ENCODE measurements at regions not wholly inside any gene's neighbourhood (a gene's known extent, or its start where the extent isn't known, plus 50 kb on each side); places are given as distances from the start of the nearest gene placed in this dataset.
A peak's percentile ranks its signal among the peaks of the same experiment; 100 is the strongest.

DNA sequence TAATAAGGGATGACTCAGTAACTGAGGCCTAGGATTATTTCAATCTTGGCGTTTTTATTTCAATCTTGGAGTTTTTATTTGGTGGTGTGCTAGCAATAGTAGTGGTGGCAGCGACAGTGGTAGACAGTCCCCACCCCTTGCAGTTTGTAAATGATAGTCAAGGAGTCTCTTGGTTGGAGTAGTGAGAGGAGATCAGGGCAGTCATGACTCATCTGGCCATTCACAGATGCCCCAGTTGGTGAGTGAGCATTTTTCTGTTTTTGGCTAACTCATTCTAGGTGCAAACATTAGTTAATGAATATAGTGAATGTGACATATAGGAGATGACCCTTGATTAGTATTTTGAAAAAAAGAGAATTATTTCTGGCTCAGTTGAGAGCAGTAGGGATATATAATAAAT, 93.5 kb upstream of the ADAD1 start:
- TF ChIP-seq, protein P1, sequence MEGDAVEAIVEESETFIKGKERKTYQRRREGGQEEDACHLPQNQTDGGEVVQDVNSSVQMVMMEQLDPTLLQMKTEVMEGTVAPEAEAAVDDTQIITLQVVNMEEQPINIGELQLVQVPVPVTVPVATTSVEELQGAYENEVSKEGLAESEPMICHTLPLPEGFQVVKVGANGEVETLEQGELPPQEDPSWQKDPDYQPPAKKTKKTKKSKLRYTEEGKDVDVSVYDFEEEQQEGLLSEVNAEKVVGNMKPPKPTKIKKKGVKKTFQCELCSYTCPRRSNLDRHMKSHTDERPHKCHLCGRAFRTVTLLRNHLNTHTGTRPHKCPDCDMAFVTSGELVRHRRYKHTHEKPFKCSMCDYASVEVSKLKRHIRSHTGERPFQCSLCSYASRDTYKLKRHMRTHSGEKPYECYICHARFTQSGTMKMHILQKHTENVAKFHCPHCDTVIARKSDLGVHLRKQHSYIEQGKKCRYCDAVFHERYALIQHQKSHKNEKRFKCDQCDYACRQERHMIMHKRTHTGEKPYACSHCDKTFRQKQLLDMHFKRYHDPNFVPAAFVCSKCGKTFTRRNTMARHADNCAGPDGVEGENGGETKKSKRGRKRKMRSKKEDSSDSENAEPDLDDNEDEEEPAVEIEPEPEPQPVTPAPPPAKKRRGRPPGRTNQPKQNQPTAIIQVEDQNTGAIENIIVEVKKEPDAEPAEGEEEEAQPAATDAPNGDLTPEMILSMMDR (IDR thresholded peaks at IDR 0.05): no peak
- H3K4me1 ChIP-seq (ENCODE audit: control insufficient read depth, insufficient read depth, low read length): no peaks in the 10 kb centered on the region
- H3K36me3 ChIP-seq (ENCODE audit: control insufficient read depth, insufficient read depth, low read length): peaks cover 57% of the 10 kb centered on the region
- H3K4me3 ChIP-seq (ENCODE audit: low read length): no peak overlapping the region
- ATAC-seq (no peak), DNase-seq (no peak)
- Mint-ChIP-seq H3K4me1 (peaks cover 5 to 8% of the 10 kb centered on the region in 2 donors), H3K27me3 (ENCODE audit: low read depth in 2 of 2) (no peaks in the 10 kb centered on the region), H3K27ac (no peak overlapping the region), H3K36me3 (peaks cover 14% of the 10 kb centered on the region), H3K4me3 (no peak overlapping the region), H3K9me3 (no peaks in the 10 kb centered on the region)
- no peaks in the 10 kb centered on the region for H3K9me3 ChIP-seq (ENCODE audit: control insufficient read depth, insufficient read depth, low read length)
- H3K27me3 ChIP-seq (ENCODE audit: control insufficient read depth, insufficient read depth, low read length): no peaks in the 10 kb centered on the region
- intact Hi-C loops (cut with micrococcal nuclease): no loop called here
- H3K27ac ChIP-seq (ENCODE audit: low read length): no peak overlapping the region
- WGBS (ENCODE audit: insufficient coverage): 98% methylated on average over 2 of the region's 2 CpGs

DNA sequence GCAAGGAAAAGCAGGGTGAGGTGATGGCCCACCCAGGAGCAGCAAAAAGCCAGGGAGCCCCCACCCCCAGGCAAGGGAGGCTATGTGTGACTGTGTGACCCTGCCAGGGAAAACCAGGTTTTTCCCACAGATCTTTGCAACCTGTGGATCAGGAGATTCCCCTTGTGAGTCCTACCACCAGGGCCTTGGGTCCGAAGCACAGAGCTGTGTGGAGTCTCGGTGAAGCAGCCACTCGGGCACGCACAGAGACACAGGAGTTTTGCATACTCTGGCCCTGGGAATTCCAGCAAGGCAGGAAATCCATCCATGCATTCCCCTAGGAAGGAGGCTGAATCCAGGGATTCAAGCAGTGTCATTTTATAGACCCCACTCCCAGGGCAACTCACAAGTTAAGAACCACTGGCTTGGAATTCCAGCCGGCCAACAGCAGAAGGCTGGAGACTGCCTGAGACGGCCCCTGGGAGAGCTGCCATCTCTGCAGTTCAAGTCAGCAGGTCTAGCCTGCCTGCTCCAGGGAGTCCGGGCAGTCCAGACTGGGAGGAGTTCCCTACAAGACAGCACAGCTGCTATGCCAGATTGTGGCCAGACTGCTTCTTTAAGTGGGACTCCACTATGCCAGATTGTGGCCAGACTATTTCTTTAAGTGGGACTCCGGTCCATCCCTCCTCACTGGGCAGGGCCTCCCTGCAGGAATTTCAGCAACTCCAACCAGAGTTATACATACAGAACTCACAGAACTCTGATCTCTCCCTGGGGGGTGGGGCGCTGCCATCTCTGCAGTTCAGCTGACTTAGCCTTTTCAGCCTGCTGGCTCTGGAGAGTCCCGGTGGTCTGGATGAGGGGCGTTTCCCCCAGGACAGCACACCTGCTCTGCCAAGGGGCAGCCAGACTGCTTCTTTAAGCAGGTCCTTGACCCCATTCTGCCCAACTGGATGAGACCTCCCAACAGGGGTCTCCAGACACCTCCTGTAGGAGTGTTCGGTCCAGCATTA, 85.1 kb upstream of the ADAD1 start:
- H3K9me3 Mint-ChIP-seq: peaks cover 0 to 4% of the 10 kb centered on the region in 2 donors
- TF ChIP-seq, protein P1 (IDR thresholded peaks at IDR 0.05): no peak
- no peaks in the 10 kb centered on the region for H3K4me1 ChIP-seq (ENCODE audit: control insufficient read depth, insufficient read depth, low read length)
- WGBS (ENCODE audit: insufficient coverage): over 99% methylated on average over 12 of the region's 12 CpGs
- H3K36me3 Mint-ChIP-seq: peaks cover 32% of the 10 kb centered on the region
- H3K27ac ChIP-seq (ENCODE audit: low read length): no peak overlapping the region
- intact Hi-C loops (cut with micrococcal nuclease): no loop called here
- no peaks in the 10 kb centered on the region for H3K27me3 Mint-ChIP-seq (ENCODE audit: low read depth in 2 of 2)
- DNase-seq: no peak
- no peaks in the 10 kb centered on the region for H3K27me3 ChIP-seq (ENCODE audit: control insufficient read depth, insufficient read depth, low read length)
- peaks cover 37% of the 10 kb centered on the region for H3K36me3 ChIP-seq (ENCODE audit: control insufficient read depth, insufficient read depth, low read length)
- no peak overlapping the region for H3K4me3 ChIP-seq (ENCODE audit: low read length)
- H3K9me3 ChIP-seq (ENCODE audit: control insufficient read depth, insufficient read depth, low read length): no peaks in the 10 kb centered on the region
- H3K4me3 Mint-ChIP-seq: no peak overlapping the region
- no peak for ATAC-seq
- H3K4me1 Mint-ChIP-seq: no peaks in the 10 kb centered on the region
- H3K27ac Mint-ChIP-seq: no peak overlapping the region

DNA sequence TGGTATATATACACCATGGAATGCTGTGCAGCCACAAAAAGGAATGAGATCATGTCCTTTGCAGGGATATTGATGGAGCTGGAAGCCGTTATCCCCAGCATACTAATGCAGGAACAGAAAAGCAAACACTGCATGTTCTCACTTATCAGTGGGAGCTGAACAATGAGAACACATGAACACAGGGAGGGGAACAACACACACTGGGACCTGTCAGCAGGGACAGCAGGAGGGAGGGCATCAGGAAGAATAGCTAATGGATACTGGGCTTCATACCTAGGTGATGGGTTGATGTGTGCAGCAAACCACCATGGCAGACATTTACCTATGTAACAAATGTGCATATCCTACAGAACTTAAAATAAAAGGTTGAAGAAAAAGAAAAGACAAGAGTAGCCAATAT, 81.1 kb upstream of the ADAD1 start:
- intact Hi-C loops (cut with micrococcal nuclease): no loop called here
- Mint-ChIP-seq H3K4me1 (no peaks in the 10 kb centered on the region), H3K27ac (peak overlapping the region in 1 of 2 donors; percentile 31), H3K36me3 (peaks cover 21% of the 10 kb centered on the region), H3K4me3 (no peak overlapping the region), H3K9me3 (peaks cover 0 to 4% of the 10 kb centered on the region in 2 donors), H3K27me3 (ENCODE audit: low read depth in 2 of 2) (no peaks in the 10 kb centered on the region)
- Histone ChIP-seq H3K4me1 (ENCODE audit: control insufficient read depth, insufficient read depth, low read length) (no peaks in the 10 kb centered on the region), H3K36me3 (ENCODE audit: control insufficient read depth, insufficient read depth, low read length) (peaks cover 24% of the 10 kb centered on the region), H3K27me3 (ENCODE audit: control insufficient read depth, insufficient read depth, low read length) (no peaks in the 10 kb centered on the region), H3K4me3 (ENCODE audit: low read length) (no peak overlapping the region), H3K9me3 (ENCODE audit: control insufficient read depth, insufficient read depth, low read length) (no peaks in the 10 kb centered on the region), H3K27ac (ENCODE audit: low read length) (no peak overlapping the region)
- TF ChIP-seq, protein P1 (IDR thresholded peaks at IDR 0.05): no peak
- no peak for DNase-seq
- 100% methylated on average over 1 of the region's 1 CpG for WGBS (ENCODE audit: insufficient coverage)
- no peak for ATAC-seq
